HG03159 (cell line): ENCODE measurements at regions not wholly inside any gene's neighbourhood (a gene's known extent, or its start where the extent isn't known, plus 50 kb on each side); places are given as distances from the start of the nearest gene placed in this dataset.

Source experiments
- ATAC-seq: cut with Tn5 transposase; IDR thresholded peaks from one replicate; pipeline ENCODE4 v1.9.1; 2021; ENCODE audit warnings: mild to moderate bottlenecking, moderate library complexity; ENCODE audit not compliant: unreplicated experiment

DNA sequence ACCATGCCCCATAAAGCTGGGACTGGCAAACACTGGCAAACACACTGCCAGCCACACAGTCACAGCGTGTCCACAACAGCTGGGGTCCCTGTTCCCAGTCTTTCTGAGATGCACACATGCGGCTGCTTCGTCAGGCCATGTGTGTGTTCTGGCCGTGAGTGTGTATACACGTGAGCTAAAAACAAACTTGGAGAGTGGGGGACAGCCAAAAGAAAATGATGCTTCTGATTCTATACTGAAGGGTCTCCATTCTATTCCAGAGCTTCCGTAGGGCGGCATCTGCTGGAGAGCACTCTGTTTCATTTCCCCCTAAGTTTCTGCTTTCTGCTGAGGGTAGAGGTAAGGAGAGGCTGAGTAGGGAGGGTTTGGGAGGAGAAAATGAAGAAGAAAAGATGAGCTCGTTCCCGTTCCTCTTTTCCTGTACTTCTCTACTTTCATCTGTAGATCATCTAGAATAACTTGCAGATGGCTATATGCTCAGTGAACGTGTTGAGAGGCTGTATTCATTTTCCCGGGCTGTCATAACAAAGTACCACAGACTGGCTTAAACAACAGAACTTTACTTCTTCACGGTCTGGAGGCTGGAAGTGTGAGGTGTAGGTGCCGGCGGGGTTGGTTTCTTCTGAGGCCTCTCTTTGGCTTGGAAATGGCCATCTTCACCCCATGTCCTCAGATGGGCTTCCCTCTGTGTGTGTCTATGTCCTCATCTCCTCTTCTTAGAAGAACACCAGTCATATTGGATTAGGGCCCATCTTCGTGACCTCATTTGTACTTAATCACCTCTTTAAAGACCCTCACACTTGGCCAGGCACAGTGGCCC is 151.6 kb downstream of the TOMM20 start:
- no peak for ATAC-seq

DNA sequence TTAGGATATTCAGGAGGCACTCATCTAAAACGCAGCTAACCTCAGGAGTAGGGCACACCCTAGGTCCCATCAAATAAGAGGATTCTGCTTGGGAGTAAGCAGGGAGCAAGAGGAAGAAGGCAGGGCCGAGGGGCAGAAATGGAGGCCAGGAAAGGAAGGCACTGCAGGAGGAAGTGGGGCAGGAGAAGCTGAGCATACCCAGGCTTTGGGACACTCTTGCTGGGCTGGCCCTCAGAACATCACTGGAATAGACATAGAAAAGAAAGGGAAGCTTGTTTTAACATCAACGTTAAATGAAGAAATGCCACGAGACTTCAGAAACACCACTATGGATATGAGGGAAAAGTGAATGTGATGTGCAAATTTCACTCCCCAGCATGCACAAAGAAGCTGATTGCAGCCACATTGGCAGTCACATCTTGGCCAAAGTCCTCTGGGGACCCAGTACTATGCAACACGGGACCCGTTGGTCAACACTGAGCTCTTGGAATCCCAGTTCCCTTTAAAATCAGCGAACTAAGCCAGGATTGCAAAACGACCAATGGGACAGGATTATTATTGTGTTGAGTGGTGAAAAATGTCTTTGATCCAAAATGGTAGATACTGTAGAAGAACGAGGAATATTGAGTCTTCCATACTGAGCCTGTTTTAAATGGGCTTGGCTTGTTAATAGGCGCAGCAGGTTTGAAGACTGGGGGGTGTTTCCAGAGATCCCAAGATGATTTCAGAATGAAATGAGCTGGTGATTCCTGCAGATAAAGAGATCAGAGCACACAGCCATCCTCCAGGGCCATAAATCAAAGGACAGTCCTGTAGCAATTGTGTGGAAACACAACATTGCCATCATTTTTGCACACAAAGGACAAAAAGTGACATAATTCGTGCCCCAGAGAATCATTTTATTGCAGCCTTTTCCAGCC is 152.4 kb downstream of the TOMM20 start:
- no peak for ATAC-seq

- no peak for ATAC-seq
Measured at GRCh38 chr1:234975122-234975940, 153.3 kb downstream of the TOMM20 start.

DNA sequence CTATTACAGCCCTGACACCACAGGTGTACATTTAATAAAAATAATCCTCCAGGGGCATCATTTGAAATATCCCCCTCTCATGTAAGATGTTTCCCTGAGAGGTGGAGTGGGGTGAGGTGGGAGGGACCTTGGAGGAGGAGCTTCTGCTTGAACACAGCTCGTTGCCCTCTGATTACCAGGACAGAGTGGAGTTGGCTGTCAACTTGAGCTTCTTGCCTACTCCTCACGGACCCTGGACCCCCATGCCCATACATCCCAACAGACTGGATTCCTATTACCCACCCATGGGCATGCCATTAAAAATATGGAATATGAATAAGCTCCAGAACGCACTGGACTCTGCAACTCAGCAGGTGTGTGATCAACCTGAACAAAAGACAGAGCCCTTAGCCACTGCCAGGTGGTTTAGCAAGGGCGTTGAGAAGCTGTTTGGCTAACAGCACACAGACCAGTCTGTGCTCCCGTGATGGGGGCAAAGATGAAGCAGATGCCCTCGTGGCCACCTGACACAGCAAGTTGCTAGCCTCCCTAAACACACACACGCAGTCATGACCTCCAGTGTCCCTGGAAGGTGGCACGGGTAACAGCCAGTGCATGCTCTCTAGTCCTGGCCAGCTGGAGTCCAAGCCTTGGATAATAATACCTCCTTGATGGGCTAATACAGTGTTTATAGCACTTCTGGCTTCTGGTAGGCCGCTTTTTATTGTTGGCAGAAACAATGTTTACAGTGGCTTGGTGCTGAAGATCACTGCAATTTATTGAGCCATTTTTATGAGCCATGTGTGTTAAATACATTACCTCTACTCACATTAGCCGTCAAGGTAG is 155.0 kb downstream of the TOMM20 start:
- no peak for ATAC-seq

DNA sequence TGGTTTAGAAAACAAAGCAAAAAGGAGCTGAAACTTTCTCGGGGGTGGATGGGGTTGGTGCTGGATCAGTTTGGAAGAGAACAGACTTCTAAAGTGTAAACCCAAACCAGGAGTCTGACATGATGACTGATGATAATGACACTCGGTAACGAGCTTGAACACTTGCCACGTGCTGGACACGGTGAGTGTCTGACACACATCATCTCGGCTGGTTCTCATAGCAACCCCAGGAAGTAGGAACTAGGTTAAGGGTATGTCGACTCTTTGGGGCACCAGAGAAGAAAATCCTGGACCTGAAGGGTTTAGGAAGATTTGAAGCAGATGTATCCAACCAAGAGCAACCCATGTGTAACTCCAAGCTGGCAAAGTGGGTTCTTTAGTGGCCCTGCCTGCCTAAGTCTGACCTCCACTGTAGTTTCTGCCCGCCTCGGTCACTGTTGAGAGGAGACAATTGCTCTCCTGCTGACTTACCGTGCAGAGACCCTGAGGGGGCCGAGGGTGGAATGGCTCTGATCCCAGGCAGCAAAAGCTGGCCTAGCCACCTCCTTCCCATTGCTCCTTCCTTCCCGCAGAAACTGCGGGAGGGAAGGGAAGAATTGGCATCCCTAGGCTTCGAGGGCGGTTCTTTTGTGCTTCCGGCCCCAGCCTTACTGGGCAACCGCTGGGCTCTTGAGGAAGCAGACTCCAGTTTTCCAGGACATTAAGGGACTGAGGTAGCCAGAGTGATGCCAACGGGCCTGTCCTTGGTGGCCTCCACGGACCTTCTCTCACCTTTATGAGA is 156.0 kb downstream of the TOMM20 start:
- ATAC-seq, result no peak

DNA sequence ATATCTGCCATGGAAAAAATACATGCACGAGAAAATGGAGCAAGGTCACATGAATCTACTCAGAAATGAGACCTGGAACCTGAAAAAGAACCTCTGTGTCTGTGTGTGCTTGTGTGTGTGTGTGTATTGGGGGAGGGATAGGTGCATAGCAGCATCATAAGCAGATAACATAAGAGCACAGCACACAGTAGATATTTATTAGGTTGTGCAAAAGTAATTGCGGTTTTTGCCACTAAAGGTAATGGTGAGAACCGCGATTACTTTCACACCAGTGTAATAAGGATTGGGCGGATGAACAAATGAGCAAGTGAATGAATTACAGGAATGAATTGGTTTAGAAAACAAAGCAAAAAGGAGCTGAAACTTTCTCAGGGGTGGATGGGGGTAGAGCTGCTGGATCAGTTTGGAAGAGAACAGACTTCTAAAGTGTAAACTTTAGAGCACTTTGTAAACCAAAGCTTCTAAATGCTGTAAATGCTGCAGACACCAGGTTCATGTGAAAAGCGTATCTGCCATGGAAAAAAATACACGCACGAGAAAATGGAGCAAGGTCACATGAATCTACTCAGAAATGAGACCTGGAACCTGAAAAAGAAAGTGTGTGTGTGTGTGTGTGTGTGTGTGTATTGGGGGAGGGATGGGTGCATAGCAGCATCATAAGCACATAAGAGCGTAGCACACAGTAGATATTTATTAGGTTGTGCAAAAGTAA is 156.9 kb downstream of the TOMM20 start:
- no peak for ATAC-seq

DNA sequence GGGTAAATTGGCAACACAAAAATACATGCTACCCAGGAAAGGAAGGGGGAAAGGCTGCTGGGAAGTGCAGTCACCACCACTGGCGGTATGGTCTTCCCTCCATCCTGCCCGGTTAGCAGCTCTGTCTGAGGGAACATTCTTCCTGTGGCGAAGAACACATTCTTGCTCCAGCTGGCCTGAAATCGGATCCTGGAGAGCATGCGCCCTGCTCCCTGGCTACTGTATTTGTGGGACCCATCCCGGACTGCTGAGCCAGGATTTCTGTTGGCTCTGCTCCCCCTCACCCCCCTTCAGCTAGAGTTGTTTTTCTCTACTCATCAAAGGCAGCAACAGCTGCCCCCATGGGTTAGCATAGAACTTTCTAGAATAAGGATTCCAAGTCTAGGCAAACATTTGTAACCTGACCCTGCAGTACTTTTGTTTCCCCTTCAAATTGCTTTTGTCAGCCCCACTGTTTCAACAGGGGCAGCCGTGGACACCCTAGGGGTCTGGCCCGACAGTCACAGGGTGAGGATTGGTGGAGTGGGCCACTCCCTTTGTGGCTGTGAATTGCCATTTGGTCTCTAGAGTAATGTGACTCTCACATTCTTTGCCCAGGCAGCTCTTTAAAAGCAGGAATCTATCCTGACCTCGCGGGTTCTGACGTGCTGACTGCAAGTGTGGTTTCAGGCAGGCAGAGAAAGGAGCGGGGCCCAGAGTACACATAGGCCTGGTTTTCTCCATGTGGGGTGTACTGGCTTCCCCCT is 157.7 kb downstream of the TOMM20 start:
- no peak for ATAC-seq

DNA sequence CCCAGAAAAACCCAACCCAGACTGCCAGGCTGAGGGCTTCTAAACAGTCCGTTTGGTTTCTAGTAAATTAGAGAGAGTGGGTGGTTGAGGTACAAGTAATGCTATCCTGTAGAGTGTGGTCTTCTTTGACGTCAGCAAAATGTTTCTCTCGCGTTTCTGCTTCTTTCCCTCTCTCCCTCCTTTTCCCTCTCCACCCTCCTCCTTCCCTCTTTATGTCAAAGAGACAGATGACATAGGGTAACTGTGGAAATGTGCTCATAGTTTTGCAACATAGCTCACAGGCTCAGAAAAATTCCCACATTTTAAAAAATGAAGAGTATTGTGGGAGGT is 158.3 kb downstream of the TOMM20 start:
- no peak for ATAC-seq

GRCh38 chr1:234969581-234970400 is 158.8 kb downstream of the TOMM20 start:
- no peak for ATAC-seq

GRCh38 chr1:234969011-234969441 is 159.6 kb downstream of the TOMM20 start:
- ATAC-seq, result no peak

GRCh38 chr1:234968451-234968850 is 160.2 kb downstream of the TOMM20 start:
- no peak for ATAC-seq

- no peak for ATAC-seq
Measured at GRCh38 chr1:234967121-234967520, 161.5 kb downstream of the TOMM20 start.

DNA sequence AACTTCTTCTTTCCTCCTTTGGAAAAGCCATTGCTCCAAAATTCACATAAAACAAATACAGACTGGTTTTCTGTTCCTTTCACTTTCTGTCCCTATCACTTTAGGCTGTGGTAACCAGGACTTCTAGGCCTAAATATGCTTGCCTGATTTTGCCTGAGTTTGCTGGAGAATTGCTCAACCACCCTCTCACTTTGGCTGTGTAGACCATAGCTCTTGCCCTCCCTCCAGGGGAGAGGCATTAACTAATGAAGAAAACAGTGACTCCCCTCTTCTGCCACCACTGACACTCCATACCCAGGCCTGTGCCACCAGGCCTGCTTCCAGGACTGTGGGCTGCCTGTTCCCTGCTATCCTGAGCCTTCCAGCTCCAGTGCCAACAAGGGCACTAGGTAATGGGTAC is 163.5 kb downstream of the TOMM20 start:
- no peak for ATAC-seq

GRCh38 chr1:234963904-234964702 is 164.5 kb downstream of the TOMM20 start:
- ATAC-seq, result no peak

- ATAC-seq, result peak; percentile 82
Measured at GRCh38 chr1:234963180-234963903, 165.3 kb downstream of the TOMM20 start.
